ENCODE measurements at regions not wholly inside any gene's neighbourhood (a gene's known extent, or its start where the extent isn't known, plus 50 kb on each side); places are given as distances from the start of the nearest gene placed in this dataset.

GRCh38 chr4:137614491-137614890 is 82.2 kb upstream of the PCDH18 start:
- TF ChIP-seq CTCF (IDR thresholded peaks at IDR 0.05; ENCODE audit: insufficient read depth, low read length) (no peak), REST (IDR thresholded peaks at IDR 0.05; ENCODE audit: insufficient replicate concordance, low read depth) (no peak), POLR2AphosphoS5 (IDR thresholded peaks at IDR 0.05; ENCODE audit: low read depth) (no peak), SPI1 (IDR thresholded peaks at IDR 0.05; ENCODE audit: borderline replicate concordance, low read depth) (no peak)
